DND-41 (cell line): ENCODE measurements at regions not wholly inside any gene's neighbourhood (a gene's known extent, or its start where the extent isn't known, plus 50 kb on each side); places are given as distances from the start of the nearest gene placed in this dataset.

ENCODE experiments used
- EZH2 ChIP-seq: IDR thresholded peaks from 3 replicates; pipeline ENCODE4 v1.6.1; 2012; ENCODE audit warnings: borderline replicate concordance, low read depth, mild to moderate bottlenecking, moderate library complexity, low read length, inconsistent platforms; ENCODE audit not compliant: severe bottlenecking
- TF ChIP-seq, protein P1 (sequence below): IDR thresholded peaks from 2 replicates; pipeline ENCODE4 v1.5.1; 2012; ENCODE audit warnings: borderline replicate concordance, low read length, moderate library complexity, mild to moderate bottlenecking; ENCODE audit not compliant: poor library complexity, severe bottlenecking; ENCODE audit errors: extremely low read depth

DNA sequence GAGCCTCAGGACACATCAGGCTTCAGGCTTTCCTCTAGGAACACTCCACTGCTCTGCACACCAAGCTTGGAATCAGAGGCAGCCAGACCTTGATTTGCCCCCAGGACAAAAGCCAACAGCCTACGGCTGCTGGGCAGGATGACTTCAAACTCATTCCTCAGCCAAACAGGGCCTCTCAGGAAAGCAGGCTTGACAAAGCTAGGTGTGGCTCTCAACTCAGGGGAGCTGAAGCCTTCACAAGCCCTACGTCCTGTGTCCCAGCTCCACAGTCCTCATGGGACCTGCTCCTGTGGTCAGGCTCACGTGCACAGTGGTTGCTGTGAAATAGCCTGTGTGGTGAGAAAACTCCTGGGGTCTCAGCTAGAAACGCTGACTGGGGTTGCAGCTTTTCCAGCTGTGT is 398.9 kb upstream of the ZNF507 start:
- TF ChIP-seq, protein P1, sequence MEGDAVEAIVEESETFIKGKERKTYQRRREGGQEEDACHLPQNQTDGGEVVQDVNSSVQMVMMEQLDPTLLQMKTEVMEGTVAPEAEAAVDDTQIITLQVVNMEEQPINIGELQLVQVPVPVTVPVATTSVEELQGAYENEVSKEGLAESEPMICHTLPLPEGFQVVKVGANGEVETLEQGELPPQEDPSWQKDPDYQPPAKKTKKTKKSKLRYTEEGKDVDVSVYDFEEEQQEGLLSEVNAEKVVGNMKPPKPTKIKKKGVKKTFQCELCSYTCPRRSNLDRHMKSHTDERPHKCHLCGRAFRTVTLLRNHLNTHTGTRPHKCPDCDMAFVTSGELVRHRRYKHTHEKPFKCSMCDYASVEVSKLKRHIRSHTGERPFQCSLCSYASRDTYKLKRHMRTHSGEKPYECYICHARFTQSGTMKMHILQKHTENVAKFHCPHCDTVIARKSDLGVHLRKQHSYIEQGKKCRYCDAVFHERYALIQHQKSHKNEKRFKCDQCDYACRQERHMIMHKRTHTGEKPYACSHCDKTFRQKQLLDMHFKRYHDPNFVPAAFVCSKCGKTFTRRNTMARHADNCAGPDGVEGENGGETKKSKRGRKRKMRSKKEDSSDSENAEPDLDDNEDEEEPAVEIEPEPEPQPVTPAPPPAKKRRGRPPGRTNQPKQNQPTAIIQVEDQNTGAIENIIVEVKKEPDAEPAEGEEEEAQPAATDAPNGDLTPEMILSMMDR, result no peak
- no peak for TF ChIP-seq EZH2
